ENCODE measurements at regions not wholly inside any gene's neighbourhood (a gene's known extent, or its start where the extent isn't known, plus 50 kb on each side); places are given as distances from the start of the nearest gene placed in this dataset.

- no peak for DNase-seq (ENCODE audit: low read depth in 4 of 4, low spot score in 1 of 4)
Measured at GRCh38 chr10:113287592-113287991, 265.3 kb upstream of the HABP2 start.

- no peak for DNase-seq (ENCODE audit: low read depth in 4 of 4, low spot score in 1 of 4)
Measured at GRCh38 chr10:113290137-113290536, 262.7 kb upstream of the HABP2 start.

GRCh38 chr10:113291413-113291812, 261.4 kb upstream of the HABP2 start:
- DNase-seq (ENCODE audit: low read depth in 4 of 4, low spot score in 1 of 4), result no peak

- no peak for DNase-seq (ENCODE audit: low read depth in 4 of 4, low spot score in 1 of 4)
Measured at GRCh38 chr10:113292086-113292485, 260.8 kb upstream of the HABP2 start.

DNA sequence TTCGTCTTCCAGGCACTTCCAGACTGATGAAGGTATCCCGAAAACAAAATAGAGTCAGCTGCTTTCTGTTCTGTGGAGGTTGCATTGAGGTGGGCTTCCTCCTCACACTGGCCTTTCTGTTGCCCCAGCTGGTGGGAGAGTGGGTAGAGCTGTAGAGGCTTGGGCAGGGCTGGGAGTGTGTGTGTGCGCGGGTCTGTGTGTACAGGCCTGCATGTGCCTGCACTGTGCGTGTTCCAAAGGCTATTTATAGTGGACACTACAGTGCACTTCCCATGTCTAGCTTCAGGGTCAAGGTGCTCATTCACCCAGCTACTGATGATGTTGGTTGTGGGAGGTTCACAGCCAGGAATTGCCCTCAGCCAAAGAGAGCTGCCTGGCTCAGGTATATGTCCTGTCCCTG, 260.1 kb upstream of the HABP2 start:
- DNase-seq (ENCODE audit: low read depth in 4 of 4, low spot score in 1 of 4), result no peak

DNA sequence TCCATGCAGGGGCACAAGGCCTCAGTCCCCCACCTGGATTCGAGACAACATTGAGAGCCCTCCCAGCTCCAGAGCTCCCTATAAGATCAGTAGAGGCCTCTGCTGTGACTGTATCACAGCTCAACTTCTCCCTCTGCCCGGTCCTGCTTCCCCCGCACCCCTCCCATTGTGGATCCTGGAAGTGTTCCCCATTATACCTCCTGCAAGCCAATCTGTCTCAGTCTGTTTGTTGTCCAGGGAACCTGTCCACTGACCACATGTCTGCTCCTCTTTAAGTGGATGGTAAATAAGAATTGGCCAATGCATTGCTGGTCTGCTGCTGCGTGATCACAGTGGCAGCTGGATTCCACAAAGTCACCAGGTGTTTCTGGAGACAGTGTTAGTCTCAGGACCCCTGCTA, 259.7 kb upstream of the HABP2 start:
- no peak for DNase-seq (ENCODE audit: low read depth in 4 of 4, low spot score in 1 of 4)

GRCh38 chr10:113294868-113295267, 258.0 kb upstream of the HABP2 start:
- no peak for DNase-seq (ENCODE audit: low read depth in 4 of 4, low spot score in 1 of 4)

GRCh38 chr10:113297226-113297625, 255.6 kb upstream of the HABP2 start:
- DNase-seq (ENCODE audit: low read depth in 4 of 4, low spot score in 1 of 4), result no peak

GRCh38 chr10:113298616-113299015, 254.2 kb upstream of the HABP2 start:
- DNase-seq (ENCODE audit: low read depth in 4 of 4, low spot score in 1 of 4), result no peak

GRCh38 chr10:113300201-113300600, 252.7 kb upstream of the HABP2 start:
- no peak for DNase-seq (ENCODE audit: low read depth in 4 of 4, low spot score in 1 of 4)

- DNase-seq (ENCODE audit: low read depth in 4 of 4, low spot score in 1 of 4), result no peak
Measured at GRCh38 chr10:113300617-113301016, 252.2 kb upstream of the HABP2 start.

GRCh38 chr10:113301342-113301984, 251.4 kb upstream of the HABP2 start:
- no peak for DNase-seq (ENCODE audit: low read depth in 4 of 4, low spot score in 1 of 4)

DNA sequence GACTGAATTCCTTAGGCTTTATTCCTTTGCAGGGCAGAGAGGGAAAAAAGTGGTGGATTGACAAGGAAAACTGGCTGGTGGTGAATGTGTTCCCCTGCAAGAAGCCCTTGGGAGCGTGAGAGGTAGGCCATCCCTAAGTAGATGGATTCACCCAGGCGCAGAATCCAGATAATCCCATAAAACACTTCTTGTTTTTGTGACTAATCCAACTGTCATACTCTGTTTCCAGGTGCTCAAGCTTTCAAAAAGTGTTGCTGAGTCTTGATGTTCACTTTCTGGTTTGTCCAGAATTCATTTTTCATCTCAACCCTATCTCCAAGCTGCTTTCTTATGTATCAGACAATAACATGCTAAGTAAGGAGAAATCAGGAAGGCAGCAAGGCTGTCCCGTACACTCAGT, 250.8 kb upstream of the HABP2 start:
- DNase-seq (ENCODE audit: low read depth in 4 of 4, low spot score in 1 of 4), result no peak

DNA sequence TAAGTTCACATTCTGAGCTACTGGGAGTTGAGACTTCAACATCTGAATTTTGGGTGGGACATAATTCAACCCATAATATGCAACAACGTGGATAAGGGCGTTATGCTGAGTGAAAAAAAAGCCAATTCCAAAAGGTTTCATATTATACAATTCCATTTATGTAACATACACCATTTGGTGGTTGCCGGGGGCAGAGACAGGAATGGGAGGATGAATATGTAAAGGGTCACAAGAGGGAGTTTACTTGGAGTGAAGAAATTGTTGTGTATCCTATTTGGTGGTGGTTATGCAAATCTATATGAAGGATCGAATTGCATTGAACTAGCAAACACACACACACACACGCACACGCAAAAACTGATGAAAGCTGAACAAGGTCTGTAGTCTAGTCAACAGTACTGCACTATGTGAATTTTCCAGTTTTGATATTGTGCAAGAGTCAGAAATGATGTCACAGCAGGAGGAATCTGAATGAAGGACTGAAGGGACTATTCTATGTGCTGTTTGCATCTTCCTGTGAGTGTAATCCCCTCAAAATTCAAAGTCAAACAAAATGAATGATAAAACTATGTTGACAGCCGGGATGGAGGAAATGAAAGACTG, 249.2 kb upstream of the HABP2 start:
- no peak for DNase-seq (ENCODE audit: low read depth in 4 of 4, low spot score in 1 of 4)

- no peak for DNase-seq (ENCODE audit: low read depth in 4 of 4, low spot score in 1 of 4)
Measured at GRCh38 chr10:113304726-113305125, 248.1 kb upstream of the HABP2 start.

DNA sequence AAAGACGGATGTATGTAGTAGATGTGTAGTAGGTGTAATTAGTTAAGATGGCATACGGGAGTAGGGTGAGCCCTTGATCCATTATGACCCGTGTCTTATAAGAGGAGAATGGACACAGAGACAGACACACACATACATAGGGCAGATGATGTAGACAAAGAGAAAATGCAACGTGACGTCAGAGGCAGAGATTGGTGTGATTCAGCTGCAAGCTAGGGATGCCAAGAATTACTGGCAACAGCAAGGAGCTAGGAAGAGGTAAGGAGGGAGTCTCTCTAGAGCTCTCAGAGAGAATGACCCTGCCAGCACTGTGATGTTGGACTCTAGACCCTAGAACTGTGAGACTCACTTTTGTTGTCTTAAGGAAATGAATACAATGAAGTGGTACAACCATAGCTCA, 247.0 kb upstream of the HABP2 start:
- DNase-seq (ENCODE audit: low read depth in 4 of 4, low spot score in 1 of 4), result no peak

GRCh38 chr10:113309791-113310190, 243.1 kb upstream of the HABP2 start:
- DNase-seq (ENCODE audit: low read depth in 4 of 4, low spot score in 1 of 4), result no peak

- DNase-seq (ENCODE audit: low read depth in 4 of 4, low spot score in 1 of 4), result no peak
Measured at GRCh38 chr10:113310347-113310746, 242.5 kb upstream of the HABP2 start.

- no peak for DNase-seq (ENCODE audit: low read depth in 4 of 4, low spot score in 1 of 4)
Measured at GRCh38 chr10:113313048-113313602, 239.7 kb upstream of the HABP2 start.

- no peak for DNase-seq (ENCODE audit: low read depth in 4 of 4, low spot score in 1 of 4)
Measured at GRCh38 chr10:113313722-113314121, 239.1 kb upstream of the HABP2 start.

DNA sequence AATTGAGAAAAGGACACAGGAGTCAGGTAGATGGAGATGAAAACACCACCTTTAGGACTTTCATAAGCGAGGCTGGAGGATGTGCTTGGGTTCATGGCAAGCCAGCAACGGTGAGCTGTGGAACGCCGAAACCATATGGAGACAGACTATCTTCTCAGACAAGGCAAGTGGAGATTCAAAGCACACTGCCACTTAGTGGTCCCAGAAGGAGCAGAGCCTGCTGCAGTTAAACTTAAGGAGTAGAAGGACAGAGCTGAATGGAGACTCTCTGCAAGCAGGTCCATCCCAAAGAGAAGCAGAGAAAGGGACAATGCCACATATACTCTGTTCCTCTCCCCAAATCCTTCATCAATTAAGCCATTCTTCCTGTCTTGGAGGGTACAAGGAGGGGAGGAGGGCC, 236.3 kb upstream of the HABP2 start:
- no peak for DNase-seq (ENCODE audit: low read depth in 4 of 4, low spot score in 1 of 4)

DNA sequence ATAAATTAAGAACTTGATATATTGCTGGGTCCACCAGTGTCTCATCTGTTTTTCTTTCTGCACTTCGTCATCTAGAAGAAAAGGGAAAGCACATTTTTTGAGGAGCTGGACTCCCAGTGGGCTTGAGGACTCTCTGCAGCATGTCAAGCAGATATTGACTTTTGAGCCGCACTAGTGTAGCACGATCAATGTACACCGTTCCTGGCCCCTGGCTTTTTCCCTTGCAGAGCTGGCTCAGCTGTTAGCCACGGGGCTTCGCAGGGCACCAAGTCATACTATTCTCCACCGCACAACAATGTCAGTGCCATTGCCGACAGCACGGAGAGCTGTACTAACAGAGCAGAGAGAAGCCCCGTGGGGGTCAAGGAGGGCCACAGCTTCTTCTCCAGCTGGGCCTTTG, 235.4 kb upstream of the HABP2 start:
- DNase-seq (ENCODE audit: low read depth in 4 of 4, low spot score in 1 of 4), result no peak

DNA sequence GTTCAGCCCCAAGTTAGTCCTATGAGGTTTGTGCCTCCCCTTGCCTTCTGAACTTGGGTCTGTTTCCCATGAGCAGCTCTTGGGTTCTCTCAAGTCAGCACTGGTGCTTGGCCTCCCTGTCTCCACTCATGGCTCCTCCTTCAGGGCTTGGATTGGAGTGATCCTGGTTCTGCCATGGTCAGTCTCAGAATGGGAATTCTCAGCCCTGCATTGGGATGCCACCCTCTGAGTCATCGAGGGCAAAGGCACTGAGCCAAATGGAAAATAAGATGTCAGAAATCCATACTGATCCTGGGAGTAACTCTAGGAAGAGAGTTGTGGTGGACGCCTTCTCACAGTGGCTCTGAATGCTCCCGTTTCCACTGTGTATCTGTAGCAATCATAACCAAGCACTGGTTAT, 233.4 kb upstream of the HABP2 start:
- no peak for DNase-seq (ENCODE audit: low read depth in 4 of 4, low spot score in 1 of 4)
